ENCODE measurements at regions not wholly inside any gene's neighbourhood (a gene's known extent, or its start where the extent isn't known, plus 50 kb on each side); places are given as distances from the start of the nearest gene placed in this dataset.
A peak's percentile ranks its signal among the peaks of the same experiment; 100 is the strongest.

- no peak for DNase-seq
- 22% methylated on average over 1 of the region's 1 CpG for WGBS, 2 donors
Observed at GRCh38 chr1:106754957-106755356, 301.5 kb upstream of the PRMT6 start.

GRCh38 chr1:106755682-106756406, 300.6 kb upstream of the PRMT6 start:
- H3K27me3 ChIP-seq (ENCODE audit: control insufficient read depth in 1 of 2, insufficient read depth in 2 of 2, low read length in 1 of 2), result no peaks in the 10 kb centered on the region
- H3K27ac ChIP-seq (ENCODE audit: low read depth in 1 of 2, low read length in 2 of 2), result no peak overlapping the region
- no peaks in the 10 kb centered on the region for H3K4me1 ChIP-seq (ENCODE audit: control insufficient read depth in 1 of 2, insufficient read depth in 2 of 2, low read length in 2 of 2)
- DNase-seq, result no peak
- ATAC-seq (ENCODE audit: low FRiP score), result no peak
- H3K4me3 ChIP-seq (ENCODE audit: low read length in 2 of 2), result no peak overlapping the region
- H3K9me3 ChIP-seq (ENCODE audit: control insufficient read depth, low read length), result no peaks in the 10 kb centered on the region
- no peaks in the 10 kb centered on the region for H3K36me3 ChIP-seq (ENCODE audit: control insufficient read depth in 1 of 2, insufficient read depth in 2 of 2, low read length in 1 of 2)
- 48 to 57% methylated on average over 1 of the region's 1 CpG for WGBS, 2 donors
- intact Hi-C loops (cut with DNase I), result no loop called here

More at GRCh38 chr1:106754957-106755356, 301.5 kb upstream of the PRMT6 start:
- no peak for ATAC-seq (ENCODE audit: low FRiP score)
- Histone ChIP-seq H3K36me3 (ENCODE audit: control insufficient read depth in 1 of 2, insufficient read depth in 2 of 2, low read length in 1 of 2) (no peaks in the 10 kb centered on the region), H3K4me1 (ENCODE audit: control insufficient read depth in 1 of 2, insufficient read depth in 2 of 2, low read length in 2 of 2) (no peaks in the 10 kb centered on the region), H3K4me3 (ENCODE audit: low read length in 2 of 2) (no peak overlapping the region), H3K27ac (ENCODE audit: low read depth in 1 of 2, low read length in 2 of 2) (no peak overlapping the region), H3K27me3 (ENCODE audit: control insufficient read depth in 1 of 2, insufficient read depth in 2 of 2, low read length in 1 of 2) (no peaks in the 10 kb centered on the region), H3K9me3 (ENCODE audit: control insufficient read depth, low read length) (no peaks in the 10 kb centered on the region)
- intact Hi-C loops (cut with DNase I), result no loop called here

GRCh38 chr1:106756752-106757151, 299.7 kb upstream of the PRMT6 start:
- 61 to 69% methylated on average over 1 of the region's 1 CpG for WGBS, 2 donors
- Histone ChIP-seq H3K36me3 (ENCODE audit: control insufficient read depth in 1 of 2, insufficient read depth in 2 of 2, low read length in 1 of 2) (no peaks in the 10 kb centered on the region), H3K27me3 (ENCODE audit: control insufficient read depth in 1 of 2, insufficient read depth in 2 of 2, low read length in 1 of 2) (no peaks in the 10 kb centered on the region), H3K27ac (ENCODE audit: low read depth in 1 of 2, low read length in 2 of 2) (no peak overlapping the region), H3K4me3 (ENCODE audit: low read length in 2 of 2) (no peak overlapping the region), H3K9me3 (ENCODE audit: control insufficient read depth, low read length) (no peaks in the 10 kb centered on the region), H3K4me1 (ENCODE audit: control insufficient read depth in 1 of 2, insufficient read depth in 2 of 2, low read length in 2 of 2) (no peaks in the 10 kb centered on the region)
- intact Hi-C loops (cut with DNase I), result no loop called here
- ATAC-seq (ENCODE audit: low FRiP score) (no peak), DNase-seq (no peak)

GRCh38 chr1:106768077-106768476, 288.4 kb upstream of the PRMT6 start:
- H3K36me3 ChIP-seq (ENCODE audit: control insufficient read depth in 1 of 2, insufficient read depth in 2 of 2, low read length in 1 of 2), result no peaks in the 10 kb centered on the region
- 37 to 45% methylated on average over 2 of the region's 2 CpGs for WGBS, 2 donors

GRCh38 chr1:106768501-106768900, 288.0 kb upstream of the PRMT6 start:
- DNase-seq (no peak), ATAC-seq (ENCODE audit: low FRiP score) (no peak)
- H3K4me3 ChIP-seq (ENCODE audit: low read length in 2 of 2), result no peak overlapping the region
- H3K27ac ChIP-seq (ENCODE audit: low read depth in 1 of 2, low read length in 2 of 2), result no peak overlapping the region
- peaks cover 2% of the 10 kb centered on the region for H3K9me3 ChIP-seq (ENCODE audit: control insufficient read depth, low read length)
- no peaks in the 10 kb centered on the region for H3K27me3 ChIP-seq (ENCODE audit: control insufficient read depth in 1 of 2, insufficient read depth in 2 of 2, low read length in 1 of 2)
- no peaks in the 10 kb centered on the region for H3K36me3 ChIP-seq (ENCODE audit: control insufficient read depth in 1 of 2, insufficient read depth in 2 of 2, low read length in 1 of 2)
- no peaks in the 10 kb centered on the region for H3K4me1 ChIP-seq (ENCODE audit: control insufficient read depth in 1 of 2, insufficient read depth in 2 of 2, low read length in 2 of 2)
- WGBS, 2 donors, result 56 to 58% methylated on average over 2 of the region's 2 CpGs
- intact Hi-C loops (cut with DNase I), result no loop called here

More at GRCh38 chr1:106768077-106768476, 288.4 kb upstream of the PRMT6 start:
- ATAC-seq (ENCODE audit: low FRiP score) (no peak), DNase-seq (no peak)
- Histone ChIP-seq H3K9me3 (ENCODE audit: control insufficient read depth, low read length) (no peaks in the 10 kb centered on the region), H3K4me1 (ENCODE audit: control insufficient read depth in 1 of 2, insufficient read depth in 2 of 2, low read length in 2 of 2) (no peaks in the 10 kb centered on the region), H3K27ac (ENCODE audit: low read depth in 1 of 2, low read length in 2 of 2) (no peak overlapping the region), H3K27me3 (ENCODE audit: control insufficient read depth in 1 of 2, insufficient read depth in 2 of 2, low read length in 1 of 2) (no peaks in the 10 kb centered on the region), H3K4me3 (ENCODE audit: low read length in 2 of 2) (no peak overlapping the region)
- intact Hi-C loops (cut with DNase I), result no loop called here

- no peak overlapping the region for H3K27ac ChIP-seq (ENCODE audit: low read depth in 1 of 2, low read length in 2 of 2)
- no peak overlapping the region for H3K4me3 ChIP-seq (ENCODE audit: low read length in 2 of 2)
- H3K4me1 ChIP-seq (ENCODE audit: control insufficient read depth in 1 of 2, insufficient read depth in 2 of 2, low read length in 2 of 2), result no peaks in the 10 kb centered on the region
- H3K27me3 ChIP-seq (ENCODE audit: control insufficient read depth in 1 of 2, insufficient read depth in 2 of 2, low read length in 1 of 2), result no peaks in the 10 kb centered on the region
- intact Hi-C loops (cut with DNase I), result no loop called here
- peaks cover 2% of the 10 kb centered on the region for H3K9me3 ChIP-seq (ENCODE audit: control insufficient read depth, low read length)
- H3K36me3 ChIP-seq (ENCODE audit: control insufficient read depth in 1 of 2, insufficient read depth in 2 of 2, low read length in 1 of 2), result no peaks in the 10 kb centered on the region
- ATAC-seq (ENCODE audit: low FRiP score), result no peak
- 55 to 63% methylated on average over 2 of the region's 2 CpGs for WGBS, 2 donors
- DNase-seq, result peak in 1 of 2 donors; percentile 37
Observed at GRCh38 chr1:106773206-106773605, 283.3 kb upstream of the PRMT6 start.

GRCh38 chr1:106780066-106780465, 276.4 kb upstream of the PRMT6 start:
- H3K4me1 ChIP-seq (ENCODE audit: control insufficient read depth in 1 of 2, insufficient read depth in 2 of 2, low read length in 2 of 2), result no peaks in the 10 kb centered on the region
- H3K4me3 ChIP-seq (ENCODE audit: low read length in 2 of 2), result no peak overlapping the region
- 79 to 80% methylated on average over 1 of the region's 1 CpG for WGBS, 2 donors
- no peaks in the 10 kb centered on the region for H3K9me3 ChIP-seq (ENCODE audit: control insufficient read depth, low read length)
- H3K27me3 ChIP-seq (ENCODE audit: control insufficient read depth in 1 of 2, insufficient read depth in 2 of 2, low read length in 1 of 2), result no peaks in the 10 kb centered on the region
- ATAC-seq (ENCODE audit: low FRiP score) (no peak), DNase-seq (no peak)
- H3K36me3 ChIP-seq (ENCODE audit: control insufficient read depth in 1 of 2, insufficient read depth in 2 of 2, low read length in 1 of 2), result no peaks in the 10 kb centered on the region
- H3K27ac ChIP-seq (ENCODE audit: low read depth in 1 of 2, low read length in 2 of 2), result no peak overlapping the region
- intact Hi-C loops (cut with DNase I), result no loop called here

- H3K4me3 ChIP-seq (ENCODE audit: low read length in 2 of 2), result no peak overlapping the region
- 79 to 84% methylated on average over 1 of the region's 1 CpG for WGBS, 2 donors
- intact Hi-C loops (cut with DNase I), result no loop called here
Observed at GRCh38 chr1:106780806-106781569, 275.5 kb upstream of the PRMT6 start.

GRCh38 chr1:106785176-106785575, 271.3 kb upstream of the PRMT6 start:
- Histone ChIP-seq H3K4me1 (ENCODE audit: control insufficient read depth in 1 of 2, insufficient read depth in 2 of 2, low read length in 2 of 2) (no peaks in the 10 kb centered on the region), H3K9me3 (ENCODE audit: control insufficient read depth, low read length) (no peaks in the 10 kb centered on the region), H3K4me3 (ENCODE audit: low read length in 2 of 2) (no peak overlapping the region), H3K27me3 (ENCODE audit: control insufficient read depth in 1 of 2, insufficient read depth in 2 of 2, low read length in 1 of 2) (no peaks in the 10 kb centered on the region), H3K27ac (ENCODE audit: low read depth in 1 of 2, low read length in 2 of 2) (no peak overlapping the region), H3K36me3 (ENCODE audit: control insufficient read depth in 1 of 2, insufficient read depth in 2 of 2, low read length in 1 of 2) (no peaks in the 10 kb centered on the region)
- intact Hi-C loops (cut with DNase I), result no loop called here
- ATAC-seq (ENCODE audit: low FRiP score) (no peak), DNase-seq (no peak)

More at GRCh38 chr1:106780806-106781569, 275.5 kb upstream of the PRMT6 start:
- DNase-seq (no peak), ATAC-seq (ENCODE audit: low FRiP score) (no peak)
- Histone ChIP-seq H3K36me3 (ENCODE audit: control insufficient read depth in 1 of 2, insufficient read depth in 2 of 2, low read length in 1 of 2) (no peaks in the 10 kb centered on the region), H3K9me3 (ENCODE audit: control insufficient read depth, low read length) (no peaks in the 10 kb centered on the region), H3K27me3 (ENCODE audit: control insufficient read depth in 1 of 2, insufficient read depth in 2 of 2, low read length in 1 of 2) (no peaks in the 10 kb centered on the region), H3K4me1 (ENCODE audit: control insufficient read depth in 1 of 2, insufficient read depth in 2 of 2, low read length in 2 of 2) (no peaks in the 10 kb centered on the region), H3K27ac (ENCODE audit: low read depth in 1 of 2, low read length in 2 of 2) (no peak overlapping the region)
